A549 (cell line): ENCODE measurements at regions not wholly inside any gene's neighbourhood (a gene's known extent, or its start where the extent isn't known, plus 50 kb on each side); places are given as distances from the start of the nearest gene placed in this dataset.

ENCODE experiments used
- ATAC-seq, 2 experiments: fragments of 200-7000 bp in 1 of 2; fragments of >200 bp in 1 of 2; cut with Nextera tagmentation in 1 of 2; cut with Tn5 transposase in 1 of 2; 3 replicates each; pipeline versions ENCODE4 v1.8.0 to v1.9.1; 2018 to 2020; ENCODE audit warnings: mild to moderate bottlenecking in 1 of 2, moderate library complexity in 1 of 2
- CTCF ChIA-PET: fragments of 300-600 bp; sonication (Branson Sonifier 250); formaldehyde crosslinking; extraction: SDS; loops from one replicate; lab custom pipeline; 2021; ENCODE audit warnings: antibody characterized with exemption, inconsistent platforms; lab: Yijun Ruan, JAX
- POLR2A ChIA-PET: fragments of 350-600 bp; formaldehyde crosslinking; extraction: SDS; loops from one replicate; lab custom pipeline; 2021; ENCODE audit warnings: antibody characterized with exemption, inconsistent platforms; lab: Yijun Ruan, JAX
- DNase-seq, 2 experiments: peaks; one replicate each; pipeline versions ENCODE4 v3.0.0 to v3.0.0-alpha.2; 2011 to 2016; ENCODE audit warnings: low read depth in 1 of 2, low spot score in 1 of 2
- FAIRE-seq: peaks from 2 replicates; lab custom pipeline; 2011; peaks lifted over from hg19 to GRCh38; lab: Jason Lieb, UNC
- H3K27ac ChIP-seq, 2 experiments: fragments of >200 bp; sonication (Bioruptor Twin); formaldehyde crosslinking; 3 replicates each; pipeline ENCODE4 v1.5.1; 2016 to 2017
- H3K4me1 ChIP-seq: fragments of >200 bp; sonication (Bioruptor Twin); formaldehyde crosslinking; 3 replicates; pipeline ENCODE4 v1.6.1; 2016
- H3K4me2 ChIP-seq: fragments of >200 bp; sonication (Bioruptor Twin); formaldehyde crosslinking; 3 replicates; pipeline ENCODE4 v1.6.1; 2016
- H3K4me3 ChIP-seq: fragments of >200 bp; sonication (Bioruptor Twin); formaldehyde crosslinking; 3 replicates; pipeline ENCODE4 v1.5.1; 2016
- H3K9me3 ChIP-seq: fragments of >200 bp; sonication (Bioruptor Twin); formaldehyde crosslinking; 3 replicates; pipeline ENCODE4 v1.6.1; 2016
- BHLHE40 ChIP-seq: IDR thresholded peaks from 2 replicates; pipeline ENCODE4 v1.6.1; 2012; ENCODE audit warnings: low read depth, low read length, inconsistent platforms
- CBX2 ChIP-seq: fragments of 200-600 bp; sonication (generic); IDR thresholded peaks from 2 replicates; pipeline ENCODE4 v1.6.1; 2016; ENCODE audit warnings: low read depth, mild to moderate bottlenecking, borderline replicate concordance
- EHF ChIP-seq: fragments of 250-450 bp; sonication (Bioruptor Pico); IDR thresholded peaks from 2 replicates; pipeline ENCODE4 v1.5.0; 2020; ENCODE audit warnings: mild to moderate bottlenecking
- ELK1 ChIP-seq: fragments of 150-350 bp; IDR thresholded peaks from 2 replicates; pipeline ENCODE4 v1.6.1; 2014; ENCODE audit warnings: low read depth, mild to moderate bottlenecking, low read length
- EP300 ChIP-seq, 2 experiments: fragments of >200 bp; sonication (Bioruptor Twin); formaldehyde crosslinking; IDR thresholded peaks; 2 replicates in 1 of 2; 3 replicates in 1 of 2; pipeline ENCODE4 v1.6.1; 2016 to 2017
- FOSB ChIP-seq: fragments of 250-450 bp; sonication (Bioruptor Pico); IDR thresholded peaks from 2 replicates; pipeline ENCODE4 v1.5.0; 2020; ENCODE audit warnings: mild to moderate bottlenecking, moderate library complexity
- HEYL ChIP-seq: fragments of 250-450 bp; sonication (Bioruptor Pico); IDR thresholded peaks from 2 replicates; pipeline ENCODE4 v1.8.0; 2021; ENCODE audit warnings: mild to moderate bottlenecking, moderate library complexity
- HMGXB4 ChIP-seq: fragments of 250-450 bp; sonication (Bioruptor Pico); IDR thresholded peaks from 2 replicates; pipeline ENCODE4 v1.5.0; 2021; ENCODE audit warnings: mild to moderate bottlenecking, moderate library complexity, borderline replicate concordance
- HOXB5 ChIP-seq: fragments of 250-450 bp; sonication (Bioruptor Pico); IDR thresholded peaks from 2 replicates; pipeline ENCODE4 v1.5.0; 2020; ENCODE audit warnings: mild to moderate bottlenecking, moderate library complexity
- KDM5A ChIP-seq: fragments of 200-600 bp; sonication (generic); IDR thresholded peaks from 2 replicates; pipeline ENCODE4 v1.6.1; 2016; ENCODE audit warnings: antibody characterized with exemption, mild to moderate bottlenecking
- MAFK ChIP-seq: fragments of 450-650 bp; IDR thresholded peaks from 2 replicates; pipeline ENCODE4 v1.6.1; 2014; ENCODE audit not compliant: partially characterized antibody
- NR3C1 ChIP-seq: fragments of >200 bp; sonication (Bioruptor Twin); formaldehyde crosslinking; IDR thresholded peaks from 3 replicates; pipeline ENCODE4 v1.6.1; 2017
- RAD21 ChIP-seq, 2 experiments: fragments of >200 bp in 1 of 2; sonication (Bioruptor Twin) in 1 of 2; formaldehyde crosslinking in 1 of 2; IDR thresholded peaks in 1 of 2; conservative IDR thresholded peaks in 1 of 2; 2 replicates in 1 of 2; 3 replicates in 1 of 2; pipeline ENCODE4 v1.6.1; 2012 to 2018; ENCODE audit warnings: inconsistent platforms in 1 of 2
- RFX5 ChIP-seq: fragments of 450-650 bp; IDR thresholded peaks from 2 replicates; pipeline ENCODE4 v1.7.1; 2014; ENCODE audit warnings: antibody characterized with exemption, mild to moderate bottlenecking, moderate library complexity
- TFCP2L1 ChIP-seq: fragments of 250-450 bp; sonication (Bioruptor Pico); IDR thresholded peaks from 2 replicates; pipeline ENCODE4 v1.5.0; 2021; ENCODE audit warnings: mild to moderate bottlenecking
- WGBS: methylation state at CpG from one replicate; pipeline ENCODE4 v1.1.6; 2017; ENCODE audit errors: missing lambda C conversion rate; 5-methylcytosine and 5-hydroxymethylcytosine counted together
- TF ChIP-seq, protein P1 (sequence below): fragments of 450-650 bp; IDR thresholded peaks from 2 replicates; pipeline ENCODE4 v1.6.1; 2014; ENCODE audit warnings: antibody characterized with exemption
- TF ChIP-seq, protein P2 (sequence below): fragments of 200-600 bp; sonication (generic); IDR thresholded peaks from 2 replicates; pipeline ENCODE4 v1.6.1; 2016; ENCODE audit warnings: antibody characterized with exemption, mild to moderate bottlenecking, moderate library complexity

DNA sequence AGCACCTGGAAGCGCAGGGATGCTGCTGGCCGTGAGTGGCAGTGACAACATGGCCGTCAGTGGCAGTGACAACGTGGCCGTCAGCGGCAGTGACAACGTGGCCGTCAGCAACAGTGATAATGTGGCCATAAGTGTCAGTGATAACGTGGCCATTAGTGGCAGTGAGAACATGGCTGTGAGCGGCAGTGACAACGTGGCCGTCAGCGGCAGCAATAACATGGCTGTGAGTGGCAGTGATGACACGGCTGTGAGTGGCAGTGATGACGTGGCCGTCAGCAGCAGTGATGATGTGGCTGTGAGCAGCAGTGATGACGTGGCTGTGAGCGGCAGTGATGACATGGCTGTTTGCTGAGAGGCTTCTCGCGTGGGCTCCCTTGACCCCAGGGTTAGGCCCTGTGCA lies 169.8 kb downstream of the ERMARD start (continued):
- TF ChIP-seq NR3C1 = no peak
- TF ChIP-seq HMGXB4 = no peak
- TF ChIP-seq, protein P1, sequence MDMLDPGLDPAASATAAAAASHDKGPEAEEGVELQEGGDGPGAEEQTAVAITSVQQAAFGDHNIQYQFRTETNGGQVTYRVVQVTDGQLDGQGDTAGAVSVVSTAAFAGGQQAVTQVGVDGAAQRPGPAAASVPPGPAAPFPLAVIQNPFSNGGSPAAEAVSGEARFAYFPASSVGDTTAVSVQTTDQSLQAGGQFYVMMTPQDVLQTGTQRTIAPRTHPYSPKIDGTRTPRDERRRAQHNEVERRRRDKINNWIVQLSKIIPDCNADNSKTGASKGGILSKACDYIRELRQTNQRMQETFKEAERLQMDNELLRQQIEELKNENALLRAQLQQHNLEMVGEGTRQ = no peak
- TF ChIP-seq, all 56 proteins: peak for 0

GRCh38 chr6:169920359-169921020 lies 169.1 kb downstream of the ERMARD start:
- Histone ChIP-seq H3K9me3 (no peaks in the 10 kb centered on the region), H3K4me3 (no peak overlapping the region), H3K4me1 (no peaks in the 10 kb centered on the region), H3K4me2 (no peak overlapping the region)
- ATAC-seq (no peak), DNase-seq (no peak), FAIRE-seq (no peak)
- CTCF ChIA-PET = no interaction called here
- 30% methylated on average over 8 of the region's 11 CpGs for WGBS
- no peak for TF ChIP-seq NR3C1
- TF ChIP-seq, all 56 proteins: peak for 0
- POLR2A ChIA-PET = no interaction called here
- no peak overlapping the region for H3K27ac ChIP-seq

GRCh38 chr6:169918954-169919549 lies 167.6 kb downstream of the ERMARD start:
- 69% methylated on average over 20 of the region's 26 CpGs for WGBS
- no peak for TF ChIP-seq EHF (CRISPR knock-in tag)
- no peak for TF ChIP-seq RFX5
- TF ChIP-seq, protein P2, sequence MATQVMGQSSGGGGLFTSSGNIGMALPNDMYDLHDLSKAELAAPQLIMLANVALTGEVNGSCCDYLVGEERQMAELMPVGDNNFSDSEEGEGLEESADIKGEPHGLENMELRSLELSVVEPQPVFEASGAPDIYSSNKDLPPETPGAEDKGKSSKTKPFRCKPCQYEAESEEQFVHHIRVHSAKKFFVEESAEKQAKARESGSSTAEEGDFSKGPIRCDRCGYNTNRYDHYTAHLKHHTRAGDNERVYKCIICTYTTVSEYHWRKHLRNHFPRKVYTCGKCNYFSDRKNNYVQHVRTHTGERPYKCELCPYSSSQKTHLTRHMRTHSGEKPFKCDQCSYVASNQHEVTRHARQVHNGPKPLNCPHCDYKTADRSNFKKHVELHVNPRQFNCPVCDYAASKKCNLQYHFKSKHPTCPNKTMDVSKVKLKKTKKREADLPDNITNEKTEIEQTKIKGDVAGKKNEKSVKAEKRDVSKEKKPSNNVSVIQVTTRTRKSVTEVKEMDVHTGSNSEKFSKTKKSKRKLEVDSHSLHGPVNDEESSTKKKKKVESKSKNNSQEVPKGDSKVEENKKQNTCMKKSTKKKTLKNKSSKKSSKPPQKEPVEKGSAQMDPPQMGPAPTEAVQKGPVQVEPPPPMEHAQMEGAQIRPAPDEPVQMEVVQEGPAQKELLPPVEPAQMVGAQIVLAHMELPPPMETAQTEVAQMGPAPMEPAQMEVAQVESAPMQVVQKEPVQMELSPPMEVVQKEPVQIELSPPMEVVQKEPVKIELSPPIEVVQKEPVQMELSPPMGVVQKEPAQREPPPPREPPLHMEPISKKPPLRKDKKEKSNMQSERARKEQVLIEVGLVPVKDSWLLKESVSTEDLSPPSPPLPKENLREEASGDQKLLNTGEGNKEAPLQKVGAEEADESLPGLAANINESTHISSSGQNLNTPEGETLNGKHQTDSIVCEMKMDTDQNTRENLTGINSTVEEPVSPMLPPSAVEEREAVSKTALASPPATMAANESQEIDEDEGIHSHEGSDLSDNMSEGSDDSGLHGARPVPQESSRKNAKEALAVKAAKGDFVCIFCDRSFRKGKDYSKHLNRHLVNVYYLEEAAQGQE = no peak
- TF ChIP-seq TFCP2L1 (CRISPR knock-in tag) = no peak
- TF ChIP-seq MAFK = no peak
- TF ChIP-seq, protein P1 = no peak
- TF ChIP-seq FOSB (CRISPR knock-in tag) = no peak
- no peak for TF ChIP-seq CBX2
- TF ChIP-seq RAD21 (conservative IDR thresholded peaks at IDR 0.05 in 1 of 2, IDR thresholded peaks at IDR 0.05 in 1 of 2) = no peak
- TF ChIP-seq EP300 (IDR thresholded peaks at IDR 0.05) = no peak
- TF ChIP-seq KDM5A = no peak
- no peak for TF ChIP-seq ELK1
- TF ChIP-seq BHLHE40 = no peak
- TF ChIP-seq NR3C1 = no peak
- no peak for TF ChIP-seq HOXB5 (CRISPR knock-in tag)
- TF ChIP-seq HEYL = no peak
- no peak for TF ChIP-seq HMGXB4
- FAIRE-seq = no peak

More at GRCh38 chr6:169918954-169919549, 167.6 kb downstream of the ERMARD start:
- no peak for DNase-seq
- no peak for ATAC-seq
- no peak overlapping the region for H3K4me3 ChIP-seq
- H3K4me2 ChIP-seq = no peak overlapping the region
- no peak overlapping the region for H3K27ac ChIP-seq
- no peaks in the 10 kb centered on the region for H3K9me3 ChIP-seq
- ChIA-PET POLR2A (no interaction called here), CTCF (no interaction called here)
- no peaks in the 10 kb centered on the region for H3K4me1 ChIP-seq
